HCT116 (cell line): ENCODE measurements at regions not wholly inside any gene's neighbourhood (a gene's known extent, or its start where the extent isn't known, plus 50 kb on each side); places are given as distances from the start of the nearest gene placed in this dataset.

Experiments
- ATAC-seq: fragments of 200-7000 bp; cut with Tn5 transposase; 2 replicates; pipeline ENCODE4 v1.9.1; 2020; ENCODE audit warnings: mild to moderate bottlenecking, moderate library complexity
- BruUV-seq: library from RNA; stranded (reverse); fragments of 400-500 nt; replicated peaks from 2 replicates; lab custom pipeline; 2021; lab: Mats Ljungman, UMichigan
- CTCF ChIA-PET: fragments of 300-600 bp; sonication (Branson Sonifier 250); formaldehyde crosslinking; loops from one replicate; lab custom pipeline; 2021; ENCODE audit warnings: antibody characterized with exemption; lab: Charles Lee
- POLR2A ChIA-PET: fragments of 300-600, 350-600 bp; sonication (Branson Sonifier 250); formaldehyde crosslinking; loops from one replicate; lab custom pipeline; 2021; ENCODE audit warnings: antibody characterized with exemption; lab: Charles Lee
- RAD21 ChIA-PET, 2 experiments: fragments of 300-600 bp; sonication (Branson Sonifier 250); formaldehyde crosslinking; loops; one replicate each; lab custom pipeline; 2023; ENCODE audit warnings: low total read pairs in 2 of 2; ENCODE audit not compliant: uncharacterized antibody in 2 of 2, unreplicated experiment in 2 of 2, low non-redundant PET in 1 of 2; lab: Charles Lee
- DNase-seq: peaks from one replicate; pipeline ENCODE4 v3.0.0-alpha.2; 2010; ENCODE audit warnings: low read depth, low spot score
- H2AFZ ChIP-seq: fragments of 200-600 bp; shearing (Covaris generic), sonication (generic); 2 replicates; pipeline ENCODE4 v1.6.1; 2017; ENCODE audit warnings: low read depth, mixed run types, mixed read lengths, antibody characterized with exemption, low read length; ENCODE audit not compliant: poor library complexity, severe bottlenecking
- H3K27ac ChIP-seq: 2 replicates; pipeline ENCODE4 v1.5.1; 2012; ENCODE audit warnings: low read depth, low read length
- H3K27me3 ChIP-seq: fragments of 200-600 bp; sonication (generic); 2 replicates; pipeline ENCODE4 v1.6.1; 2016; ENCODE audit warnings: mixed run types, low read length, mixed read lengths; ENCODE audit not compliant: insufficient read depth
- H3K36me3 ChIP-seq, 2 experiments: fragments of 200-500 bp in 1 of 2; fragments of 200-600 bp in 1 of 2; sonication (Bioruptor generic) in 1 of 2; sonication (generic) in 1 of 2; 2 replicates each; pipeline versions ENCODE4 v1.5.1 to v1.6.1; 2014 to 2016; ENCODE audit warnings: low read length in 2 of 2, inconsistent platforms in 1 of 2, mixed read lengths in 1 of 2, mixed run types in 1 of 2; ENCODE audit not compliant: insufficient read depth in 2 of 2, control insufficient read depth in 1 of 2
- H3K4me1 ChIP-seq, 2 experiments: fragments of 200-600 bp in 1 of 2; sonication (generic) in 1 of 2; 2 replicates each; pipeline versions ENCODE4 v1.5.1 to v1.6.1; 2012 to 2017; ENCODE audit warnings: low read length in 2 of 2, inconsistent platforms in 1 of 2, mild to moderate bottlenecking in 1 of 2, mixed read lengths in 1 of 2, mixed run types in 1 of 2, moderate library complexity in 1 of 2; ENCODE audit not compliant: insufficient read depth in 2 of 2, control insufficient read depth in 1 of 2
- H3K4me2 ChIP-seq: fragments of 200-600 bp; sonication (generic); 2 replicates; pipeline ENCODE4 v1.6.1; 2017; ENCODE audit warnings: mixed run types, low read length, mixed read lengths
- H3K4me3 ChIP-seq, 2 experiments: fragments of 200-600 bp in 1 of 2; sonication (generic) in 1 of 2; replicated peaks in 1 of 2; 2 replicates each; pipeline ENCODE4 v1.5.1; 2011 to 2016; ENCODE audit warnings: low read length in 2 of 2, control low read depth in 1 of 2, low read depth in 1 of 2, mild to moderate bottlenecking in 1 of 2, mixed read lengths in 1 of 2, mixed run types in 1 of 2
- H3K79me2 ChIP-seq: fragments of 200-600 bp; sonication (generic); 2 replicates; pipeline ENCODE4 v1.6.1; 2017; ENCODE audit warnings: mild to moderate bottlenecking, mixed run types, low read length, moderate library complexity, mixed read lengths; ENCODE audit not compliant: insufficient read depth
- H3K9ac ChIP-seq: fragments of 200-600 bp; sonication (generic); 2 replicates; pipeline ENCODE4 v1.6.1; 2016; ENCODE audit warnings: low read length, mixed read lengths
- H3K9me2 ChIP-seq: fragments of 200-600 bp; sonication (generic), shearing (Covaris generic); 2 replicates; pipeline ENCODE4 v1.6.1; 2017; ENCODE audit warnings: mixed run types, mild to moderate bottlenecking, moderate library complexity; ENCODE audit not compliant: insufficient read depth
- H3K9me3 ChIP-seq, 2 experiments: fragments of 200-500 bp in 1 of 2; fragments of 200-600 bp in 1 of 2; sonication (Bioruptor generic) in 1 of 2; sonication (generic) in 1 of 2; 2 replicates each; pipeline ENCODE4 v1.6.1; 2014 to 2017; ENCODE audit warnings: low read length in 2 of 2, mixed read lengths in 2 of 2, inconsistent platforms in 1 of 2, low read depth in 1 of 2, mild to moderate bottlenecking in 1 of 2, mixed run types in 1 of 2, moderate library complexity in 1 of 2; ENCODE audit not compliant: control insufficient read depth in 1 of 2, insufficient read depth in 1 of 2
- H4K20me1 ChIP-seq: fragments of 200-600 bp; sonication (generic), shearing (Covaris generic); 2 replicates; pipeline ENCODE4 v1.6.1; 2017; ENCODE audit warnings: mixed run types, mild to moderate bottlenecking, moderate library complexity; ENCODE audit not compliant: insufficient read depth
- CBX3 ChIP-seq: IDR thresholded peaks from 2 replicates; pipeline ENCODE4 v1.6.1; 2012; ENCODE audit warnings: low read depth
- CEBPB ChIP-seq: IDR thresholded peaks from 2 replicates; pipeline ENCODE4 v1.6.1; 2012; ENCODE audit warnings: low read depth
- CTCF ChIP-seq, 3 experiments: fragments of 200-600 bp in 1 of 3; sonication (generic) in 1 of 3; IDR thresholded peaks in 2 of 3; conservative IDR thresholded peaks in 1 of 3; 2 replicates each; pipeline ENCODE4 v1.5.1; 2012 to 2017; ENCODE audit warnings: low read depth in 2 of 3, low read length in 2 of 3, antibody characterized with exemption in 1 of 3, borderline replicate concordance in 1 of 3, control low read depth in 1 of 3, mild to moderate bottlenecking in 1 of 3, mixed read lengths in 1 of 3, mixed run types in 1 of 3, moderate library complexity in 1 of 3; ENCODE audit not compliant: insufficient read depth in 1 of 3
- EGR1 ChIP-seq: IDR thresholded peaks from 2 replicates; pipeline ENCODE4 v1.6.1; 2012; ENCODE audit warnings: low read depth
- ELF1 ChIP-seq: IDR thresholded peaks from 2 replicates; pipeline ENCODE4 v1.6.1; 2012; ENCODE audit warnings: low read depth, borderline replicate concordance
- EZH2 ChIP-seq: fragments of 200-600 bp; sonication (generic); IDR thresholded peaks from 2 replicates; pipeline ENCODE4 v1.6.1; 2017; ENCODE audit warnings: antibody characterized with exemption, mixed run types
- EZH2phosphoT487 ChIP-seq: fragments of 200-600 bp; IDR thresholded peaks from 2 replicates; pipeline ENCODE4 v1.6.1; 2018; ENCODE audit warnings: antibody characterized with exemption, borderline replicate concordance
- FOSL1 ChIP-seq: IDR thresholded peaks from 2 replicates; pipeline ENCODE4 v1.6.1; 2012; ENCODE audit warnings: low read depth
- JUND ChIP-seq: IDR thresholded peaks from 2 replicates; pipeline ENCODE4 v1.6.1; 2012
- POLR2AphosphoS5 ChIP-seq: IDR thresholded peaks from 2 replicates; pipeline ENCODE4 v1.6.1; 2011; ENCODE audit warnings: mild to moderate bottlenecking, low read depth, low read length, moderate library complexity
- RAD21 ChIP-seq: IDR thresholded peaks from 2 replicates; pipeline ENCODE4 v1.6.1; 2012; ENCODE audit warnings: low read depth, mild to moderate bottlenecking
- REST ChIP-seq: IDR thresholded peaks from 2 replicates; pipeline ENCODE4 v1.6.1; 2012; ENCODE audit warnings: low read depth
- SIN3A ChIP-seq: IDR thresholded peaks from 2 replicates; pipeline ENCODE4 v1.6.1; 2012; ENCODE audit warnings: low read depth
- ZBTB33 ChIP-seq: IDR thresholded peaks from 2 replicates; pipeline ENCODE4 v1.6.1; 2011; ENCODE audit warnings: mild to moderate bottlenecking, low read length, moderate library complexity; ENCODE audit not compliant: insufficient replicate concordance; ENCODE audit errors: extremely low read depth
- ZNF274 ChIP-seq: fragments of 200-500 bp; sonication (Bioruptor generic); IDR thresholded peaks from 2 replicates; pipeline ENCODE4 v1.6.1; 2014; ENCODE audit warnings: mild to moderate bottlenecking, low read depth, low read length, inconsistent platforms
- intact Hi-C: fragments of 100-400 bp; cut with micrococcal nuclease; formaldehyde crosslinking; loops from 2 replicates; pipeline ENCODE4 v1.10.0; 2022
- TF ChIP-seq, protein P1 (sequence below): IDR thresholded peaks from 2 replicates; pipeline ENCODE4 v1.6.1; 2012
- TF ChIP-seq, protein P2 (sequence below): IDR thresholded peaks from 2 replicates; pipeline ENCODE4 v1.6.1; 2012

DNA sequence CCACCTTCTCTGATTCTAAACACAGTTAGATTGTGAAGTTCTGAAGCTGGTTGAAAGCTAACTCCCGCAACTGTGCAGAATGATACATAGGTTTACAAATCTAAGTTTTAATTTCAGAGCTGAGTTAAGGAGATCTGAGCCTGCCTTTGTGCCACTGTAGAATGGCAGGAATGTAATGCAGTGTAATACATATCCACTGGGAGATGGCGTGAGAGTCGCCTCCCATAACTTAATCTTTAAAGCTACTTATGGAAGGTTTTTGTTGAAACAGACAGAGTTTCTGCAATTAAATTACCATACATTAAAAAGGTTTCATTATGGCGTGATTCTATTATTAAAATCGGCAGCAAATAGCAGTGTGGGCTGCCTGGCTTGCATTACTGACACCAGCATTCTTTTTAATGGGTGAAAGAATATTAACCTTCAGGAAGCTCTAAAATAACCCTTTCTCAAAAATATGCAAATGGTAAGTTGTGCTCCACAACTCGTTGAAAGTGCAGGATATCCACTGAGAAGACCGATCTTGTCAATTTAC lies 257.4 kb downstream of the OLFM4 start:
- Histone ChIP-seq H3K27ac (no peak overlapping the region), H4K20me1 (no peaks in the 10 kb centered on the region), H3K27me3 (no peaks in the 10 kb centered on the region), H3K36me3 (no peaks in the 10 kb centered on the region), H3K4me3 (no peak overlapping the region), H3K4me2 (no peak overlapping the region), H3K9me2 (no peaks in the 10 kb centered on the region), H3K9ac (no peak overlapping the region), H3K79me2 (no peaks in the 10 kb centered on the region), H3K4me1 (no peaks in the 10 kb centered on the region), H3K9me3 (peaks cover 10 to 20% of the 10 kb centered on the region in 2 experiments; a peak in 2 of 4 replicates), H2AFZ (no peak overlapping the region)
- ChIA-PET CTCF (no interaction called here), RAD21 (no interaction called here), POLR2A (no interaction called here)
- no peak for ATAC-seq
- no TSS peak for BruUV-seq
- no peak for DNase-seq
- TF ChIP-seq EGR1 (no peak), EZH2 (no peak), JUND (no peak), ZBTB33 (no peak), FOSL1 (no peak), SIN3A (no peak), RAD21 (no peak), CTCF (IDR thresholded peaks at IDR 0.05 in 2 of 3, conservative IDR thresholded peaks at IDR 0.05 in 1 of 3; ENCODE audit: borderline replicate concordance in 1 of 3, insufficient read depth in 1 of 3, low read depth in 2 of 3, low read length in 2 of 3) (no peak), POLR2AphosphoS5 (no peak), ELF1 (no peak), EZH2phosphoT487 (no peak), CBX3 (no peak), REST (no peak), CEBPB (no peak), ZNF274 (no peak)
- TF ChIP-seq, protein P1, sequence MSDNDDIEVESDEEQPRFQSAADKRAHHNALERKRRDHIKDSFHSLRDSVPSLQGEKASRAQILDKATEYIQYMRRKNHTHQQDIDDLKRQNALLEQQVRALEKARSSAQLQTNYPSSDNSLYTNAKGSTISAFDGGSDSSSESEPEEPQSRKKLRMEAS, result no peak
- TF ChIP-seq, protein P2, sequence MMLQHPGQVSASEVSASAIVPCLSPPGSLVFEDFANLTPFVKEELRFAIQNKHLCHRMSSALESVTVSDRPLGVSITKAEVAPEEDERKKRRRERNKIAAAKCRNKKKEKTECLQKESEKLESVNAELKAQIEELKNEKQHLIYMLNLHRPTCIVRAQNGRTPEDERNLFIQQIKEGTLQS, result no peak
- intact Hi-C loops, result no loop called here
